Globus pallidus (tissue), 1 donor: ENCODE measurements at regions not wholly inside any gene's neighbourhood (a gene's known extent, or its start where the extent isn't known, plus 50 kb on each side); places are given as distances from the start of the nearest gene placed in this dataset.

Experiments
- DNase-seq: peaks from one replicate; pipeline ENCODE4 v3.0.0-alpha.2; 2015; ENCODE audit warnings: low spot score

GRCh38 chr2:57510704-57511103 is 535.9 kb upstream of the VRK2 start:
- DNase-seq, result no peak

GRCh38 chr2:57515366-57515765 is 531.2 kb upstream of the VRK2 start:
- DNase-seq, result no peak

GRCh38 chr2:57516698-57517340 is 529.8 kb upstream of the VRK2 start:
- DNase-seq, result peak; percentile 69

GRCh38 chr2:57523304-57523703 is 523.3 kb upstream of the VRK2 start:
- DNase-seq, result no peak

GRCh38 chr2:57527685-57528084 is 518.9 kb upstream of the VRK2 start:
- DNase-seq, result no peak

GRCh38 chr2:57528499-57528898 is 518.1 kb upstream of the VRK2 start:
- no peak for DNase-seq

- no peak for DNase-seq
Observed at GRCh38 chr2:57534358-57534757, 512.2 kb upstream of the VRK2 start.

GRCh38 chr2:57536535-57537231 is 509.9 kb upstream of the VRK2 start:
- no peak for DNase-seq

- no peak for DNase-seq
Observed at GRCh38 chr2:57539761-57540160, 506.8 kb upstream of the VRK2 start.

- DNase-seq, result no peak
Observed at GRCh38 chr2:57542081-57542480, 504.5 kb upstream of the VRK2 start.

GRCh38 chr2:57543211-57543610 is 503.4 kb upstream of the VRK2 start:
- DNase-seq, result no peak

- DNase-seq, result no peak
Observed at GRCh38 chr2:57544624-57545023, 502.0 kb upstream of the VRK2 start.

GRCh38 chr2:57546478-57546877 is 500.1 kb upstream of the VRK2 start:
- no peak for DNase-seq

- no peak for DNase-seq
Observed at GRCh38 chr2:57549642-57550102, 496.9 kb upstream of the VRK2 start.

- DNase-seq, result no peak
Observed at GRCh38 chr2:57550912-57551311, 495.7 kb upstream of the VRK2 start.

- no peak for DNase-seq
Observed at GRCh38 chr2:57552885-57553284, 493.7 kb upstream of the VRK2 start.

GRCh38 chr2:57554348-57554747 is 492.3 kb upstream of the VRK2 start:
- no peak for DNase-seq

GRCh38 chr2:57558312-57558711 is 488.3 kb upstream of the VRK2 start:
- no peak for DNase-seq

GRCh38 chr2:57562495-57562894 is 484.1 kb upstream of the VRK2 start:
- DNase-seq, result no peak

- no peak for DNase-seq
Observed at GRCh38 chr2:57563015-57563414, 483.6 kb upstream of the VRK2 start.

- no peak for DNase-seq
Observed at GRCh38 chr2:57567245-57567644, 479.4 kb upstream of the VRK2 start.

GRCh38 chr2:57569396-57569795 is 477.2 kb upstream of the VRK2 start:
- no peak for DNase-seq

- no peak for DNase-seq
Observed at GRCh38 chr2:57570961-57571360, 475.6 kb upstream of the VRK2 start.
